NB4 (cell line): ENCODE measurements at regions not wholly inside any gene's neighbourhood (a gene's known extent, or its start where the extent isn't known, plus 50 kb on each side); places are given as distances from the start of the nearest gene placed in this dataset.
"Not testable (repeated sequence)": the region's sequence is repeated elsewhere in the genome, so short reads cannot be mapped to it uniquely, and the experiment has no call there.

ENCODE experiments used
- DNase-seq: peaks from one replicate; pipeline ENCODE4 v3.0.0; 2010; ENCODE audit warnings: low read depth
- H3K4me3 ChIP-seq: one replicate; pipeline ENCODE4 v1.5.1; 2011; ENCODE audit warnings: mild to moderate bottlenecking, low read depth, low read length, moderate library complexity
- CTCF ChIP-seq: IDR thresholded peaks from one replicate; pipeline ENCODE4 v1.5.1; 2012; ENCODE audit warnings: low read depth, low read length
- MAX ChIP-seq: IDR thresholded peaks from 2 replicates; pipeline ENCODE4 v1.6.1; 2011; ENCODE audit warnings: low read depth, low read length
- MYC ChIP-seq: IDR thresholded peaks from 2 replicates; pipeline ENCODE4 v1.6.1; 2011; ENCODE audit warnings: low read depth, low read length
- POLR2A ChIP-seq: IDR thresholded peaks from 2 replicates; pipeline ENCODE4 v1.6.1; 2011; ENCODE audit warnings: mild to moderate bottlenecking; ENCODE audit not compliant: insufficient read length; ENCODE audit errors: extremely low read depth

DNA sequence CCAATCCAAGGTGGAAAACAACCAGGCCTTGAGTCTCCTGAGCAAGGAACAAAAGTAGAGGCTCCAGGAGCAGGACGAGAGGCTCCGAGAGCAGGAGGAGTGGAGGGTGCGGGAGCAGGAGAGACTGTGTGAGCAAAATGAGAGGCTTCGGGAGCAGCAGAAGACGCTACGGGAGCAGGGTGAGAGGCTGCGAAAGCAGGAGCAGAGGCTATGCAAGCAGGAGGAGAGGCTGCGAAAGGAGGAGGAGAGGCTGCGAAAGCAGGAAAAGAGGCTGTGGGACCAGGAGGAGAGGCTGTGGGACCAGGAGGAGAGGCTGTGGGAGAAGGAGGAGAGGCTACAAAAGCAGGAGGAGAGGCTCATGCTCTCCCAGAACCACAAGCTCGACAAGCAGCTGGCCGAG is 60.3 kb upstream of the UBE2Q2 start:
- TF ChIP-seq POLR2A (no peak), CTCF (no peak), MYC (no peak), MAX (no peak)
- H3K4me3 ChIP-seq, result no peak overlapping the region
- DNase-seq, result no peak

DNA sequence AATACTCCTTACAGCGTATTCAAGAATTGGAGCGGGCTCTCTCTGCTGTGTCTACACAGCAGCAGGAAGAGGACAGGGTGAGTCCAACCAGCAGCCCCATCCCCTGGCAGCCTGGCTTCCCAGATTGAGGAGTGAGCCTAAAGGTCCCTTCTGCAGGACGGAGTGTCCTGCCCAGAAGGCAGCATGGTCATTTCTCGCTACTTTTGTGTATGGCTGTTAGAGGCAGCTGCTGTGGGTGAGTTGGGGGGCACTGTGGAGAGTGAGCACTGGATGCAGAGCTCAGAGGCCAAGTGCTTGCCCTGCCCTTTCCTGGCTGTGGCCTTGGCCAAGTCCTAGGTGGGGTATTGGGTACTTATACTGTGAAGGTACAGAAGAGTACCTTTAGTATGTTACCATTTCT is 62.3 kb upstream of the UBE2Q2 start:
- H3K4me3 ChIP-seq, DNase-seq: not testable (repeated sequence)

DNA sequence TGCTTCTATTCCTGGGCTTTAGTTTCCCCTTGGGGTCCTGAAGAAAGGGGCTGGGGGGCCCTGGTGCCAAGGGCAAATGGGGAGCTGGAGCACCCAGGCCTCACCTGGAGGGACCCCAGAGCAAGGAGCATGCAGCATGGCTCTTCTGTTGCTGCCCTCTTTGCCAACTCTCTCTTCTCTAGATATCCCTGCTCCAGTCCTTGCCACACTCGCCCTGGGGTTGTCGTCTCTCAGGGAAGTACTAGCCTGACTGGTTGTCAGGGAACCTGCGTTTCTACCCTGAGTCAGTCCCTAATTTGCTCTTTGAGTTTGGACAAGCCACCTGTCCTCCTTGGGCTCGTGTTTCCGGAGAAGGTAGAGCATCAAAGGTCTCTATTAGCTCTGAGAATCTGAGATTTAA is 63.7 kb upstream of the UBE2Q2 start:
- DNase-seq, result no peak
- TF ChIP-seq CTCF (no peak), MYC (no peak), POLR2A (no peak), MAX (no peak)

DNA sequence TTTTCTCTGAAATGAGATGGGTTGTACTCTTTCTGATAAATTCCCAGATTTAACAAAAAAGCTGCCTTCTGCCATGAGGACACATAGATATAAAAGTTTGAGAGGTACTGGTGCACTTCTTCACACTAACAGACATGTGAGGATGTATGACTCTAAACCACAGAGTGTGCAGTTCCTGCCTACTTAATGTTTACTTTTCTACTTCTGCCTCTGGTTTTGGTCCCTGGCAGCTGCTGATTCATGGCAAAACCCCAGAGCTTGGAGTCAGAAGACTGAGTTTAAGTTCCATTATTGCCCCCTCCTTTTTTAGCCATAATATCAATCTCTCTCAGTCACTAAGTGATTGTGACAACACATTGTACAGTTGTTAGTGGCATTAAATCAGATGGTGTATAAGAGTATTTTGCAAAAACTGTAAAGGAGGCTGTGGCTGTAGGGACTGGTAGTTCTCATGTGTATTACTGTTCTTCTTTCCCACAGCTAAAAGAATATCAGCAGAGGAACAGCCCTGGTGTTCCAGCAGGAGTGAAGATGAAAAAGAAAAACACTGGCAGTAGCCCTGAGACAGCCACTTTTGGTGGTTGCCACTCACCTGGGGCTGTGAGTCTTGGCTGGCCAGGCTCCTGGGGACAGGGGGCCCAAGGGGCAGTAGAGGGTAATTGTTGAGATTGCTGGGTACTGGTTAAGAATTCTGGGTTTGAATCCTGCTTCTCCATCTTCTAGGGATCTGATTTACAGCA is 64.4 kb upstream of the CSPG4 start:
- peak; percentile 45 for DNase-seq

More for the DNA sequence above, 63.7 kb upstream of the UBE2Q2 start:
- no peak overlapping the region for H3K4me3 ChIP-seq

DNA sequence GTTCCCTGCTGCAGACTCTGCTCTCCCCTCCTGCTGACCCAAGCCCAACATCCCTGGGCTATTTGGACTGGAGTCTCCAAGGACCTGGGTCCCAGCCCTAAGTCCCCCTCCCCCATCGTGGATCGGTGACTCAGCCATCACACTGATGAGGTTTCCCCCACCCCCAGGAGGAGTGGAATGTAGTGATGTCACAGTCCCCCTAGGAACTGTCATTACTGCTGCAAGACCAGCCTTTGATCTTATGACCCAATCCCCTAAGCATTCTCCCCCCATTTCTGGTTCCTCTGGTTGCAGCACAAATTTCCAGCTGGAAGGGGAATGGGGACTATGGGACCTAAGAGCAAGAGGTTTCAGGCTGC is 63.4 kb upstream of the CSPG4 start:
- DNase-seq, result peak; percentile 17
- no peak for TF ChIP-seq CTCF
- no peak for TF ChIP-seq MYC
- TF ChIP-seq MAX, result no peak
- no peak for TF ChIP-seq POLR2A
- no peak overlapping the region for H3K4me3 ChIP-seq

More for the DNA sequence above, 64.4 kb upstream of the CSPG4 start:
- not testable (repeated sequence) for H3K4me3 ChIP-seq

DNA sequence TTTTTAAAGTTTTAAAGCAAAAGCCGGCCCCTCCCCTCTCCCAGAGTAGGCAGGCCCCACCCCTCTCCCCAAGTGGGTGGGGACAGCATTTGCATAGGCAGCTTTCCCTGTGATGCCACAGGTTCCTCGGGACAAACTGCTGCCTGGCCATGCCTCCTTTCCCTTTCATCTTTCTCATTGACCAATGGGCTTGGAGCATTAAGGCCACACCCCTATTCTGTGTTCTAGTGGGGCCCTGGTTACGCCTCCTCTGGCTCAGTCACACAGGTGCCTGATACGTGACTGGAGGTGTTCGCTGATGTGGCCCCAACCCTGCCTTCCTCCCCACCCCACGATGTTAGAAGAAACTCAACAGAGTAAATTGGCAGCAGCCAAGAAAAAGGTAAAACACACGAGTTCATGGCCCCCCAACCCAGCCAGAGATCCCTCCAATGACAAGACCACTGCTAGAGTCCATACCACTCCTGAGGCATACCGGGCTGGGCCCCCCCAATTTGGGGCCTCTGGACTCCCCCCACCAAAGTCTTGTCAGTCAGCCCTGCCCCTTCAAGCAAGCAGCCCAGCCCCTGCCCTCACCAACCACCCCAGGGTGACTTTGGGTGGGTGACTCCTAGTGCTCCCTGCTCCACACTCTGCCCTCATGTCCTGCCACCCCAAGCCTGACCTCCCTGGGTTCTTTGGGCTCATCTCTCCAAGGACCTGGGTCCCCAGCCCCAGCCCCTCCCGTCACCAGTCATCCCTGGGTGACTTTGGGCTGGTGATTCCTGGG is 62.8 kb upstream of the CSPG4 start:
- no peak for TF ChIP-seq MAX
- no peak for TF ChIP-seq CTCF
- TF ChIP-seq MYC, result no peak
- no peak for TF ChIP-seq POLR2A
- H3K4me3 ChIP-seq, result no peak overlapping the region
- DNase-seq, result peak; percentile 25

GRCh38 chr15:75773974-75774373 is 61.3 kb upstream of the CSPG4 start:
- H3K4me3 ChIP-seq, DNase-seq: not testable (repeated sequence)

GRCh38 chr15:75771054-75771453 is 58.4 kb upstream of the CSPG4 start:
- not testable (repeated sequence) for H3K4me3 ChIP-seq, DNase-seq
